ENCODE measurements at regions not wholly inside any gene's neighbourhood (a gene's known extent, or its start where the extent isn't known, plus 50 kb on each side); places are given as distances from the start of the nearest gene placed in this dataset.

DNA sequence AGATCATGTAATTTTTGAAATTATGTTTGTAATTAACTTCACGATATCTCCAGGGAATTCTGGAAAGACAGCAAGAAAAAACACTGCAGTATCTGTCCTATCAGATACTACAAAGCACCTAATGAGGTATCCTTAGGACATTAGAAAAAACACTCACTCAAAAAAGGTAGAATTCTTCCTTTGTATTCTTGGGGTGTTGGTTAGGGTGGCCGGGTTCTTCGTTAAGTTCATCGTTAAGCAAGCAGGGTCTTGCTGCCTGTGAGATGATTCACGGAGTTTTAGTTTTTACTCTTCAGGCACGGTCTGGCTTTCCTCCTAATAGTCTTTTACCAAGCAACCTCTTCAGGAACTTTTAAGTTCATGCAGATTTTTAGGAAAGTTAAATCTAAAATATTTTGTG lies 91.4 kb upstream of the IRX4 start:
- TF ChIP-seq EZH2phosphoT487 (conservative IDR thresholded peaks at IDR 0.05; ENCODE audit: low read length): no peak
- TF ChIP-seq, protein P1, sequence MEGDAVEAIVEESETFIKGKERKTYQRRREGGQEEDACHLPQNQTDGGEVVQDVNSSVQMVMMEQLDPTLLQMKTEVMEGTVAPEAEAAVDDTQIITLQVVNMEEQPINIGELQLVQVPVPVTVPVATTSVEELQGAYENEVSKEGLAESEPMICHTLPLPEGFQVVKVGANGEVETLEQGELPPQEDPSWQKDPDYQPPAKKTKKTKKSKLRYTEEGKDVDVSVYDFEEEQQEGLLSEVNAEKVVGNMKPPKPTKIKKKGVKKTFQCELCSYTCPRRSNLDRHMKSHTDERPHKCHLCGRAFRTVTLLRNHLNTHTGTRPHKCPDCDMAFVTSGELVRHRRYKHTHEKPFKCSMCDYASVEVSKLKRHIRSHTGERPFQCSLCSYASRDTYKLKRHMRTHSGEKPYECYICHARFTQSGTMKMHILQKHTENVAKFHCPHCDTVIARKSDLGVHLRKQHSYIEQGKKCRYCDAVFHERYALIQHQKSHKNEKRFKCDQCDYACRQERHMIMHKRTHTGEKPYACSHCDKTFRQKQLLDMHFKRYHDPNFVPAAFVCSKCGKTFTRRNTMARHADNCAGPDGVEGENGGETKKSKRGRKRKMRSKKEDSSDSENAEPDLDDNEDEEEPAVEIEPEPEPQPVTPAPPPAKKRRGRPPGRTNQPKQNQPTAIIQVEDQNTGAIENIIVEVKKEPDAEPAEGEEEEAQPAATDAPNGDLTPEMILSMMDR (IDR thresholded peaks at IDR 0.05; ENCODE audit: insufficient read depth, low read length, poor library complexity, severe bottlenecking): no peak
- Histone ChIP-seq H3F3A (ENCODE audit: insufficient read depth) (no peaks in the 10 kb centered on the region), H3K27me3 (ENCODE audit: low read length) (no peaks in the 10 kb centered on the region), H3K4me2 (ENCODE audit: low read depth, low read length, poor library complexity, severe bottlenecking) (no peak overlapping the region), H3K4me3 (ENCODE audit: insufficient read depth, low read length, poor library complexity, severe bottlenecking) (no peak overlapping the region), H3K27ac (ENCODE audit: low read depth, low read length) (no peak overlapping the region), H4K20me1 (ENCODE audit: low read depth, low read length) (no peaks in the 10 kb centered on the region), H3K9me3 (ENCODE audit: insufficient read depth, low read length) (peaks cover 4% of the 10 kb centered on the region; the same call in 1 of the 2 replicates), H3K79me2 (ENCODE audit: insufficient read depth, low read length) (no peaks in the 10 kb centered on the region), H3K9me2 (replicated peaks; ENCODE audit: insufficient read depth, low read length) (no peaks in the 10 kb centered on the region), H3K9ac (ENCODE audit: low read length) (no peak overlapping the region), H2AFZ (ENCODE audit: low read depth, low read length, severe bottlenecking) (no peak overlapping the region), H3K36me3 (ENCODE audit: low read length) (no peaks in the 10 kb centered on the region)

DNA sequence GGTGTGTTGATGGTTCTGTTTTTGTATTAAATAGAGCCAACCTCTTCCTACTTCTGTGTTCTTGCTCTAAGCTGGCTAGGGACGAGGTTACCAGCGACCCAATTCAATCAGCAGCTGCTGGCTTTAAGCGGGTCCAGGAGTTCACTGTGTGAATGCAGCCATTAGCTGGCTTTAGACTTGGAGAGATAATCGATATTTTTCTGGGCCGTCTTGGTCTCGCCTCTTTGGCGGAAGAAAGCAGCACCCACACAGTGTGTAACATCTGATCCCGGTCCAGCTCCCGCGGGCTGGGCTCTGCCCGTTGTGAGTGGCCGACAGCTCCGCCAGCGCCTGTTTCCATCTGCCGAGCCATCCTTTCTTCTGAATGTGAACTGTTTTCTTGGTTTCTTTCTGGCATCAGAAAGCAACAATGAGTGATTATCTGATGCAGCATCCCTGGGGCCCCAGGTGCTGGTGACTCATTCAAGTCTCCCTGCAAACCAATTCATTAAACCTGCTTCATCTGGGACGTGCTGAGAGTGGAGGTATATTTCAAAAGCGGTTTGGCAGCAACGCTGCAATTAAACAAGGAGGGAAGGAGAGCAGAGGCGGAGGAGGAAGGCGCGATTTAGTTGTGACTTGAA lies 90.8 kb upstream of the IRX4 start:
- Histone ChIP-seq H3K9me3 (ENCODE audit: insufficient read depth, low read length) (peaks cover 4% of the 10 kb centered on the region; the same call in 1 of the 2 replicates), H3K9ac (ENCODE audit: low read length) (no peak overlapping the region), H2AFZ (ENCODE audit: low read depth, low read length, severe bottlenecking) (no peak overlapping the region), H3K36me3 (ENCODE audit: low read length) (no peaks in the 10 kb centered on the region), H3K27ac (ENCODE audit: low read depth, low read length) (no peak overlapping the region), H3K4me3 (ENCODE audit: insufficient read depth, low read length, poor library complexity, severe bottlenecking) (no peak overlapping the region), H3K79me2 (ENCODE audit: insufficient read depth, low read length) (no peaks in the 10 kb centered on the region), H3F3A (ENCODE audit: insufficient read depth) (no peaks in the 10 kb centered on the region), H3K4me2 (ENCODE audit: low read depth, low read length, poor library complexity, severe bottlenecking) (no peak overlapping the region), H4K20me1 (ENCODE audit: low read depth, low read length) (no peaks in the 10 kb centered on the region), H3K9me2 (replicated peaks; ENCODE audit: insufficient read depth, low read length) (no peaks in the 10 kb centered on the region), H3K27me3 (ENCODE audit: low read length) (no peaks in the 10 kb centered on the region)
- no peak for TF ChIP-seq EZH2phosphoT487 (conservative IDR thresholded peaks at IDR 0.05; ENCODE audit: low read length)
- TF ChIP-seq, protein P1 (IDR thresholded peaks at IDR 0.05; ENCODE audit: insufficient read depth, low read length, poor library complexity, severe bottlenecking): no peak

DNA sequence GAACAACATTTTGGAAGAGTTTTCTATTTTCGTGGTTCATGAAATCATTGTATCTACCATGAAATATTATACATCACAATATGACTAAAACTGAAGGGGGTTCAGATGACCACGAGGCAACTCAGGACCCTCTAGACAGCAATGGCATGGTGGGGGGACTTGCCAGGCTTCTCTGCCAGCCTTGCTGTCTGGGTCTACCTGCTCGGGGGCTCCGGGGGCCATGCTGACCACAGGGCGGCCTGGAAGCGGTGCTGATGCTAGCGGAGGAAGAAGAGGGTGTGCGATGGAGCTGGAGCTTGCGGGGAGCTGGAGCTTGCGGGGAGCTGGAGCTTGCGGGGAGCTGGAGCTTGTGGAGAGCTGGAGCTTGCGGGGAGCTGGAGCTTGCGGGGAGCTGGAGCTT lies 89.2 kb upstream of the IRX4 start:
- Histone ChIP-seq H3K9me3 (ENCODE audit: insufficient read depth, low read length) (no peaks in the 10 kb centered on the region), H3K27me3 (ENCODE audit: low read length) (no peaks in the 10 kb centered on the region), H3K9me2 (replicated peaks; ENCODE audit: insufficient read depth, low read length) (no peaks in the 10 kb centered on the region), H3F3A (ENCODE audit: insufficient read depth) (no peaks in the 10 kb centered on the region), H2AFZ (ENCODE audit: low read depth, low read length, severe bottlenecking) (no peak overlapping the region), H3K27ac (ENCODE audit: low read depth, low read length) (no peak overlapping the region), H3K36me3 (ENCODE audit: low read length) (no peaks in the 10 kb centered on the region), H3K4me2 (ENCODE audit: low read depth, low read length, poor library complexity, severe bottlenecking) (no peak overlapping the region), H3K9ac (ENCODE audit: low read length) (no peak overlapping the region), H3K4me3 (ENCODE audit: insufficient read depth, low read length, poor library complexity, severe bottlenecking) (no peak overlapping the region), H4K20me1 (ENCODE audit: low read depth, low read length) (no peaks in the 10 kb centered on the region), H3K79me2 (ENCODE audit: insufficient read depth, low read length) (no peaks in the 10 kb centered on the region)
- TF ChIP-seq, protein P1 (IDR thresholded peaks at IDR 0.05; ENCODE audit: insufficient read depth, low read length, poor library complexity, severe bottlenecking): no peak
- no peak for TF ChIP-seq EZH2phosphoT487 (conservative IDR thresholded peaks at IDR 0.05; ENCODE audit: low read length)
